Panc1 (cell line): ENCODE measurements at regions not wholly inside any gene's neighbourhood (a gene's known extent, or its start where the extent isn't known, plus 50 kb on each side); places are given as distances from the start of the nearest gene placed in this dataset.

ENCODE experiments used
- ATAC-seq: fragments of 200-7000 bp; cut with Tn5 transposase; 2 replicates; pipeline ENCODE4 v1.9.1; 2020; ENCODE audit warnings: mild to moderate bottlenecking, moderate library complexity
- BruUV-seq: library from RNA; stranded (reverse); fragments of 400-500 nt; replicated peaks from 2 replicates; lab custom pipeline; 2021; lab: Mats Ljungman, UMichigan
- CTCF ChIA-PET: fragments of 300-600 bp; sonication (Branson Sonifier 250); formaldehyde crosslinking; loops from one replicate; lab custom pipeline; 2022; ENCODE audit warnings: antibody characterized with exemption; lab: Charles Lee
- POLR2A ChIA-PET: fragments of 300-600 bp; sonication (Branson Sonifier 250); formaldehyde crosslinking; loops from one replicate; lab custom pipeline; 2022; ENCODE audit warnings: antibody characterized with exemption; lab: Charles Lee
- DNase-seq: peaks from one replicate; pipeline ENCODE4 v3.0.0-alpha.2; 2010; ENCODE audit warnings: low read depth, low spot score
- H3K27ac ChIP-seq: 2 replicates; pipeline ENCODE4 v1.5.1; 2011; ENCODE audit warnings: mild to moderate bottlenecking, low read length, inconsistent platforms
- H3K27me3 ChIP-seq: fragments of 200-500 bp; sonication (Bioruptor generic); 2 replicates; pipeline ENCODE4 v1.6.0; 2014; ENCODE audit warnings: low read length, inconsistent platforms; ENCODE audit not compliant: control insufficient read depth, insufficient read depth
- H3K36me3 ChIP-seq: fragments of 200-500 bp; sonication (Bioruptor generic); 2 replicates; pipeline ENCODE4 v1.5.1; 2014; ENCODE audit warnings: inconsistent platforms, mild to moderate bottlenecking, low read length, moderate library complexity; ENCODE audit not compliant: control insufficient read depth, insufficient read depth
- H3K4me1 ChIP-seq: 2 replicates; pipeline ENCODE4 v1.5.1; 2011; ENCODE audit warnings: inconsistent platforms, mild to moderate bottlenecking, low read length, moderate library complexity; ENCODE audit not compliant: control insufficient read depth, insufficient read depth
- H3K4me3 ChIP-seq, 2 experiments: 2 replicates each; pipeline ENCODE4 v1.5.1; 2011 to 2012; ENCODE audit warnings: low read depth in 2 of 2, low read length in 2 of 2, mild to moderate bottlenecking in 2 of 2, inconsistent platforms in 1 of 2, moderate library complexity in 1 of 2
- H3K9me3 ChIP-seq: fragments of 200-500 bp; sonication (Bioruptor generic); 2 replicates; pipeline ENCODE4 v1.5.1; 2014; ENCODE audit warnings: low read depth, mild to moderate bottlenecking, inconsistent platforms, low read length, moderate library complexity; ENCODE audit not compliant: control insufficient read depth, insufficient read depth
- POLR2AphosphoS5 ChIP-seq: IDR thresholded peaks from 2 replicates; pipeline ENCODE4 v1.6.1; 2012; ENCODE audit warnings: mild to moderate bottlenecking, low read depth, low read length, moderate library complexity
- SIN3A ChIP-seq: IDR thresholded peaks from 2 replicates; pipeline ENCODE4 v1.6.1; 2012; ENCODE audit warnings: low read depth, mild to moderate bottlenecking, low read length, moderate library complexity, borderline replicate concordance; ENCODE audit not compliant: insufficient read depth
- TCF7L2 ChIP-seq: IDR thresholded peaks from 2 replicates; pipeline ENCODE4 v1.6.1; 2011; ENCODE audit warnings: mild to moderate bottlenecking, low read depth, low read length, inconsistent platforms
- in situ Hi-C: cut with HindIII; loops from 2 replicates; pipeline ENCODE4 v1.10.0; 2016; ENCODE audit warnings: low sequenced_read_pairs, low pct_unique_long_range_greater_than_20kb
- intact Hi-C: fragments of 100-400 bp; cut with micrococcal nuclease; formaldehyde crosslinking; loops from one replicate; pipeline ENCODE4 v1.10.0; 2022; ENCODE audit not compliant: unreplicated experiment
- TF ChIP-seq, protein P1 (sequence below): fragments of 450-650 bp; IDR thresholded peaks from 2 replicates; pipeline ENCODE4 v1.5.1; 2017; ENCODE audit warnings: mild to moderate bottlenecking
- TF ChIP-seq, protein P2 (sequence below), 2 experiments: IDR thresholded peaks; 2 replicates each; pipeline ENCODE4 v1.6.1; 2011 to 2012; ENCODE audit warnings: low read depth in 2 of 2, control low read depth in 1 of 2, low read length in 1 of 2, mild to moderate bottlenecking in 1 of 2, moderate library complexity in 1 of 2; ENCODE audit not compliant: insufficient read depth in 1 of 2

DNA sequence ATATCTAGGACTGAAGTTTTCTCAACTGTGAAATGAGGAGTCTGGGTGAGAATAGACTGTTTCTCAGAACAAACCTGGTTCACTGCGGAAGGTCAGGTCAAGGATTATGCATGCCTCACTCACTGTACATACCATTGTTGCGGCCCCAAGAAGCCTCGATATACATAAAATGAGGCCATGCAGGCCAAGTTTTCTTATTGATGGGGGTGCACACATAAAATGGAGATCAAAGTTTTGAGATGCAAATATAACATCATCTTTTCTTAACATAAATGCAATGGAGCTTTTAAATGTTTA is 1366.1 kb upstream of the CELF4 start:
- in situ Hi-C loops = no loop called here
- H3K27me3 ChIP-seq = no peaks in the 10 kb centered on the region
- intact Hi-C loops = no loop called here
- CTCF ChIA-PET = no interaction called here
- no peak overlapping the region for H3K27ac ChIP-seq
- H3K9me3 ChIP-seq = no peaks in the 10 kb centered on the region
- no TSS peak for BruUV-seq
- no peak for ATAC-seq
- no peaks in the 10 kb centered on the region for H3K36me3 ChIP-seq
- H3K4me3 ChIP-seq = no peak overlapping the region
- POLR2A ChIA-PET = no interaction called here
- TF ChIP-seq TCF7L2 (no peak), POLR2AphosphoS5 (no peak), SIN3A (no peak)
- TF ChIP-seq, protein P1, sequence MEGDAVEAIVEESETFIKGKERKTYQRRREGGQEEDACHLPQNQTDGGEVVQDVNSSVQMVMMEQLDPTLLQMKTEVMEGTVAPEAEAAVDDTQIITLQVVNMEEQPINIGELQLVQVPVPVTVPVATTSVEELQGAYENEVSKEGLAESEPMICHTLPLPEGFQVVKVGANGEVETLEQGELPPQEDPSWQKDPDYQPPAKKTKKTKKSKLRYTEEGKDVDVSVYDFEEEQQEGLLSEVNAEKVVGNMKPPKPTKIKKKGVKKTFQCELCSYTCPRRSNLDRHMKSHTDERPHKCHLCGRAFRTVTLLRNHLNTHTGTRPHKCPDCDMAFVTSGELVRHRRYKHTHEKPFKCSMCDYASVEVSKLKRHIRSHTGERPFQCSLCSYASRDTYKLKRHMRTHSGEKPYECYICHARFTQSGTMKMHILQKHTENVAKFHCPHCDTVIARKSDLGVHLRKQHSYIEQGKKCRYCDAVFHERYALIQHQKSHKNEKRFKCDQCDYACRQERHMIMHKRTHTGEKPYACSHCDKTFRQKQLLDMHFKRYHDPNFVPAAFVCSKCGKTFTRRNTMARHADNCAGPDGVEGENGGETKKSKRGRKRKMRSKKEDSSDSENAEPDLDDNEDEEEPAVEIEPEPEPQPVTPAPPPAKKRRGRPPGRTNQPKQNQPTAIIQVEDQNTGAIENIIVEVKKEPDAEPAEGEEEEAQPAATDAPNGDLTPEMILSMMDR = no peak
- TF ChIP-seq, protein P2, sequence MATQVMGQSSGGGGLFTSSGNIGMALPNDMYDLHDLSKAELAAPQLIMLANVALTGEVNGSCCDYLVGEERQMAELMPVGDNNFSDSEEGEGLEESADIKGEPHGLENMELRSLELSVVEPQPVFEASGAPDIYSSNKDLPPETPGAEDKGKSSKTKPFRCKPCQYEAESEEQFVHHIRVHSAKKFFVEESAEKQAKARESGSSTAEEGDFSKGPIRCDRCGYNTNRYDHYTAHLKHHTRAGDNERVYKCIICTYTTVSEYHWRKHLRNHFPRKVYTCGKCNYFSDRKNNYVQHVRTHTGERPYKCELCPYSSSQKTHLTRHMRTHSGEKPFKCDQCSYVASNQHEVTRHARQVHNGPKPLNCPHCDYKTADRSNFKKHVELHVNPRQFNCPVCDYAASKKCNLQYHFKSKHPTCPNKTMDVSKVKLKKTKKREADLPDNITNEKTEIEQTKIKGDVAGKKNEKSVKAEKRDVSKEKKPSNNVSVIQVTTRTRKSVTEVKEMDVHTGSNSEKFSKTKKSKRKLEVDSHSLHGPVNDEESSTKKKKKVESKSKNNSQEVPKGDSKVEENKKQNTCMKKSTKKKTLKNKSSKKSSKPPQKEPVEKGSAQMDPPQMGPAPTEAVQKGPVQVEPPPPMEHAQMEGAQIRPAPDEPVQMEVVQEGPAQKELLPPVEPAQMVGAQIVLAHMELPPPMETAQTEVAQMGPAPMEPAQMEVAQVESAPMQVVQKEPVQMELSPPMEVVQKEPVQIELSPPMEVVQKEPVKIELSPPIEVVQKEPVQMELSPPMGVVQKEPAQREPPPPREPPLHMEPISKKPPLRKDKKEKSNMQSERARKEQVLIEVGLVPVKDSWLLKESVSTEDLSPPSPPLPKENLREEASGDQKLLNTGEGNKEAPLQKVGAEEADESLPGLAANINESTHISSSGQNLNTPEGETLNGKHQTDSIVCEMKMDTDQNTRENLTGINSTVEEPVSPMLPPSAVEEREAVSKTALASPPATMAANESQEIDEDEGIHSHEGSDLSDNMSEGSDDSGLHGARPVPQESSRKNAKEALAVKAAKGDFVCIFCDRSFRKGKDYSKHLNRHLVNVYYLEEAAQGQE (IDR thresholded peaks at IDR 0.05; ENCODE audit: insufficient read depth in 1 of 2, low read depth in 2 of 2, low read length in 1 of 2) = no peak
- no peak for DNase-seq
- H3K4me1 ChIP-seq = no peaks in the 10 kb centered on the region

DNA sequence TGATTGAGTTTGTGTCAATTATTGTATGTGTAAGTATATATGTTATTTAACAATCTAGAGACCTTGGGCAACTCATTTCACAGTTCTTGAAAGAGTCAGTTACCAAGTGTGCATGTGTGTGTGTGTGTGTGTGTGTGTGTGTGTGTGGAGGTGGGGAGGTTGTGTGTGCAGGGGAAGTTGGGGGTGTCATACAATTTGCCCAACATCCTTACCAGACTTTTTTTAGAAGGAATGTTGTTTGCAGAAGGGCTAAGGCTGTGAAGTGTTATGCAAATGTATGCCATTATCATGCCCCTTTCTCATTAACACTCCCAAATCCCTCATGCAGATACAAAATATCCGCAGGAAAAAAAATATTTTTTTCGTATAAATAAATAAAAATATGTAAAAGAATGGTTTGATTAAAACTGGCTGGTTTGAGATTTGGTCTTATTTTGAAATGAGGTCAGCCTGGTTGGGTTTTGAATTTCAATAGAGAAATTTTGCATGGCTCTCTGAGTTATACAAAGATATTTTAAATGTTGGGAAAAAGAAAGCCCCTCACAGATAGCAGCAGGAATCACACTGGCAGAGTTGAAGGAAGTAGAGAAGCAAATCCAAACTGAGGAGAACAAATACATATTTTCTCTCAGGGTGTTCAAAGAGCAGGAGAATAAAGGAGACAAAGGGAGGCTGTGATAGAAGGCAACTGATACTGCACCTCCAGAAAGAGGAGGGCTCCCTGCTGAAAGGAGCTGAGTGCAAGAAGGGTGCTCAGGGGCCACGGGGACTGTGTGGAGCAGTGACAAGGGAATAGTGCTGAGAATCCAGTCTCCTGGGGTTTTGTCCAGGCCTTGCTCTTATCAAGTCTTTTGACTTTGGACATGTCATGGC is 1365.5 kb upstream of the CELF4 start:
- Histone ChIP-seq H3K36me3 (no peaks in the 10 kb centered on the region), H3K27ac (no peak overlapping the region), H3K4me3 (no peak overlapping the region), H3K9me3 (no peaks in the 10 kb centered on the region), H3K4me1 (no peaks in the 10 kb centered on the region), H3K27me3 (no peaks in the 10 kb centered on the region)
- no peak for DNase-seq
- POLR2A ChIA-PET = no interaction called here
- in situ Hi-C loops (no loop called here), intact Hi-C loops (no loop called here)
- CTCF ChIA-PET = no interaction called here
- no TSS peak for BruUV-seq
- ATAC-seq = no peak
- TF ChIP-seq, protein P2 (IDR thresholded peaks at IDR 0.05; ENCODE audit: insufficient read depth in 1 of 2, low read depth in 2 of 2, low read length in 1 of 2) = no peak
- TF ChIP-seq SIN3A (no peak), TCF7L2 (no peak), POLR2AphosphoS5 (no peak)
- TF ChIP-seq, protein P1 = no peak
